NCI-H524 (cell line): ENCODE measurements at regions not wholly inside any gene's neighbourhood (a gene's known extent, or its start where the extent isn't known, plus 50 kb on each side); places are given as distances from the start of the nearest gene placed in this dataset.
"Not testable (repeated sequence)": the region's sequence is repeated elsewhere in the genome, so short reads cannot be mapped to it uniquely, and the experiment has no call there.

Experiments used
- DNase-seq, 2 experiments: peaks; one replicate each; lab custom pipeline; 2025; lab: John Stamatoyannopoulos, UW

GRCh38 chr16:48997946-48998345, 283.7 kb downstream of the CBLN1 start:
- no peak for DNase-seq

GRCh38 chr16:48997081-48997615, 284.5 kb downstream of the CBLN1 start:
- no peak for DNase-seq

GRCh38 chr16:48978501-48978900, 303.1 kb downstream of the CBLN1 start:
- no peak for DNase-seq

DNA sequence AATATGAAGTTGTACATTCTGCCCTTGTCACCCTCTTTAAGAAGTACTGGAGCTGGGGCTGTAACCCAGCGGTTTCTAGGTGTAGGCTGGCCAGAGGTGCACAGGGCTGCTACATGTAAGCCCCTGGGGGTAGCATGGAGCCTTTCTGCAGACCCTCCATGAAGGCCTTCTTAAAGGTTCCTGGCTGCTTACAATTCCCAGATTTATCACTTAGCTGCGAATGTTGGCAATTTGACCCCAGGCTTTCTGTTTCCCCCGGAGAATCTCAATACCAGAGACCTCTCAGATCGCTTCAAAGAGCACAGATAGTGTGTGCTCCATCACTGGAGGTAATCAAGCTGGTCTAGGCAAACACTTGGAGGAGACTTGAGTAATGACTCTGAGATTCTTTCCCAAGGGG, 309.4 kb downstream of the CBLN1 start:
- DNase-seq: no peak

DNA sequence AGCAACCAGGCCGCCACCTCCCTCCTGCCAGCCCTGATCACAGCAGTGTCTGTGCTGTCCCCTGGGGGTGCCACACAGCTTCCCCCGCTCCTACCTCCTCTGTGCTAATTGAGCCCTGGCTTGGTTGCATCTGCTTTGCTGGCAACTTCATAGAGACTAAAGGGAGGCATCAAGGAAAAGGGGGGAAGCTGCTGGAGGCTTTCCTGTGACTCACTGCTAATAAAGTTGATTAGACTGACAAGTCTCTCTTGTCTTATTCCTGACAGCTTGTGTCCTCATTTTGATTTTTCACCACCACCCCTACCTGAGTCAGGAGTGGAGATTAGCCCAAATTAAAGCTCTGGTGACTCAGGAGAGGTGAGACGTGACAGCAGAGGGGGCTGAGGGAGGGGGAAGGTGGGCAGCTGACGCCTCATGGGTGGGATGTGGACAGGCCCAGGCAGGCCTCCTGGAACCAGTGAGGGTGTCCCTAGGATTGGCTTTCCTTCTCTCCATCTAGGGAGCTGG, 310.0 kb downstream of the CBLN1 start:
- DNase-seq: peak in 1 of 2 experiments; percentile 61

DNA sequence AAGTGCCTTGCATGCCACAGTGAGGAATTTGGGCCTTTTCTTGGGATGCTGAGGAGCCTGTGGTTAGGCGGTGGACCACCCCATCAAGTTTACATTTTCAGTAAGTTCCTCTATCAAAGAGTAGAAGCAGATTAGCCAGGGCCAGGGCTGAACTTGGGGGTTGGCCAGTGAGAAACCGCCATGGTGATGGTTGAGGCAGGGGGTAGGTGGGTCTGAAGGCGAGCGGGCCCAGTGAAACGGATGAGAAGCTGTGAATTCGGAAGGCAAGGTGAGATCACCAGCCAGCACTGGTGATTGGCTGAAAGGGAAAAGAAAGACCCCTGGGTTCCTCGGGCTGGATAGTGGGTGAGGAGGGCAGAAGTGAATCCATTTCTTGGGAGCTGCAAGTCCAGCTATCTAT, 311.4 kb downstream of the CBLN1 start:
- no peak for DNase-seq

- DNase-seq: no peak
Measured at GRCh38 chr16:48969611-48970010, 312.0 kb downstream of the CBLN1 start.

DNA sequence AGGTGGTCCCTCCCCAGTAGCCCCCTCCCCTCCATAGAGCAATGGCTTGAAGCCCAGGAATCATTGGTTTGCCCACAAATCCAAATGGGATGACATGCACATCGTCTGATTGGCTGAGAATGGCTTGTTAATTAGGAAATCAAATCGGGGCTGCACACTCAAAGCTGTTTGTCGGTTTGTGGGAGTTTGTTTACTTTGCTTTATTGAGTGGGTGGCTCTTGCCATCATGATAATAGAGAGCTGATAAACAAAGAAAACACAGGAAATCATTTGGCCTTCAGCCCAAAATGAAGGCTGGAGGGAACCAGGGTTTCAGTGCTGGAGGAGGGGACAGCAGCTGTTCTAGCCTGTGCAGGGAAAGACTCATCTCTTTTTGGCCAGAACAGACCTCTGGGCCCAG, 316.3 kb downstream of the CBLN1 start:
- DNase-seq: no peak

- no peak for DNase-seq
Measured at GRCh38 chr16:48963901-48964615, 317.6 kb downstream of the CBLN1 start.

GRCh38 chr16:48963306-48963705, 318.3 kb downstream of the CBLN1 start:
- DNase-seq: no peak

- DNase-seq: no peak
Measured at GRCh38 chr16:48961546-48961945, 320.1 kb downstream of the CBLN1 start.

DNA sequence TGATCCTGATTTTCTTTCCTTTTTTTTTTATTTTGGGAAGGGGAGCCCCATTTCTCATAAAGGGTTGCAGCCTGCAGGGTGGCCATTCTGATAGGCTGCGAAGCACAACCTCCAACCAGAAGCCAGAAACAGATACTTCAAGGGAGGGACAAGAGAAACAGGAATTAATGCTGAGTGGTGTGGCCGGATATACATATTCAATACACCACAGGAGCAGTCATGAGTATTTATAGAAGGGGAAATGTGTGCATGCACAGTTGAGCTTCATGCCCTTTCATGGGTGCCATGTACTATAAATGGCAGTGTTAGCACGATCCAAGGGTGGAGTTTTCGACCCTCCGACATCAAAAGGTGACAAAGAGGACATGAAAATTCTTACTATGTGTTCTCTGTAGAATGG, 320.8 kb downstream of the CBLN1 start:
- no peak for DNase-seq

GRCh38 chr16:48959747-48960146, 321.9 kb downstream of the CBLN1 start:
- no peak for DNase-seq

GRCh38 chr16:48959204-48959603, 322.4 kb downstream of the CBLN1 start:
- DNase-seq: no peak

DNA sequence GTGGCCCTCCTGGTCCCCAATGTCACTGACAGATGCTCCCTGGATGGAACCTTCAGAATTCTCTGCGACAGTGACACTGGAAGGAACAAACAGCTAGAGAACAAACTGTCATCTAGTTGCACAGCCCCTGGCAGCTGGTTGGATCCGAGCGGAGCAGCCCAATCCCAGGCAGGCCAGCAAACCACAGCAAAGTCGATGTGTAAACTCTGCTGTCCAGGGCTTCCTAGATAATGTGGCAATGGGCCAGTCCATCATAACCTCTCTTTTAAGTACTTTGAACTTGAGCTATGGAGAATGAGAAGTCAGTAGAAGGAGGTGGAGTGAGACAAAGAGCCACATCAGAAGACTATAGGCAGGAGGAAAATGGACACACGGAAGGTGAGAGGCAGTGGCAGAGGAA, 323.0 kb downstream of the CBLN1 start:
- no peak for DNase-seq

DNA sequence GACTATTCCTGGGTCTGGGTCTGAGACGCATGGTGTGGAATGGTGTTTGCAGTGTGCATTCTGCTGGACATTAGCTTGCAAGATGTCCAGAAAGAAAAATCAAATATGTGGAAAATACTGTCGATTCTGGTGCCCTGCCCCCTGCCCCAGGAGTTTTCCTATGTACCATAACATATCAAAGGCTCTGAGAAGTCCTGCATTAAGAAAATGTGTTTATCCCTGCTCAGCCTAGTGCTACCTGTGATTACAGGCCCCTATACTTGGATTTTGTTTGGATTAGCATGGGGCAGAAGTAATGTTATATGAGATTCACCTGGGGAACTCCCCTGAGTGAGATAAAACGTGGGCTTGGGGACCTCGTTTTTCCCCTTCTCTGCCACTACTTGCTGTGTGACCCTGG, 325.0 kb downstream of the CBLN1 start:
- DNase-seq: no peak

GRCh38 chr16:48955837-48956236, 325.8 kb downstream of the CBLN1 start:
- DNase-seq: peak in 1 of 2 experiments; percentile 66

- DNase-seq: not testable (repeated sequence)
Measured at GRCh38 chr16:48951621-48952125, 330.0 kb downstream of the CBLN1 start.

- DNase-seq: no peak
Measured at GRCh38 chr16:48950184-48950583, 331.5 kb downstream of the CBLN1 start.

DNA sequence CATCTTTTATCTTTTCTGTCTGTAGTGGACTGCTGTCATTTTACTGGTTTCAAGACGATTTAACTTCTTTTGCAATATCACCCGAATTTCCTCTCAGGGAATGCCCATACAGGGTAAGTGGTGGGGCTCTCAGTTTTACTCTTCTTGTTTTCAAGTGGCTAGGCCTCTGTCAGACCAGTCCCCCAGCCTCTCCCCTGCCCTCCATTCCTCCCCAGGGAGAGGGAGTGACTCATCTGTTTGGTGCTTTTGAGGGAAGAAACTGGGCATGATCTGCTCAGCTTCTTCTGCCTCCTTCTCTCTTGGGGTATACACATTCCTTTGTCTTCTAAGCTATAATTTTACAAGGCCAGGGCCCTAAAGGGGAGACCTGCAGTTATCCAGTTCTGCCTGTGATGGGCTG, 332.0 kb downstream of the CBLN1 start:
- no peak for DNase-seq

DNA sequence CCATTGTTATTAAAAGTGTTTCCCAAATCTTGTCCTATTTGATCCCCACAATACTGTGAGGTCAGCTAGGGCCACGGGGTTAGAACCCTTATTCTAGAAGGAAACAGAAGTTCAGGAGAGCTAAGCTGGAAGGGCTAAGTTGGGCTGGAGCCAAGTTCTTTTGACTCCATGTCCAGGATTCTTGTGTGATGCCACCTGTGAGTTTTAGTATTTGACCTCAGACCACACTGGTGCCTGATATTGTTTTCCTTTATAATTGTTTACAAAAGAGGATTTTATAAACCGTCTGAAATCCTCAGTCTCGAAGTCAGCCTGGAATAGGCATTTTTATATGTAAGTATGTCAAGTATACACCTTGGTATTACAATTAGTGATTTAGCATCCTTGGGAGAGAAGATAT, 332.7 kb downstream of the CBLN1 start:
- DNase-seq: no peak

GRCh38 chr16:48947371-48947713, 334.3 kb downstream of the CBLN1 start:
- DNase-seq: no peak

GRCh38 chr16:48946686-48947370, 334.8 kb downstream of the CBLN1 start:
- no peak for DNase-seq
